HG02588 (cell line): ENCODE measurements at regions not wholly inside any gene's neighbourhood (a gene's known extent, or its start where the extent isn't known, plus 50 kb on each side); places are given as distances from the start of the nearest gene placed in this dataset.

Source experiments
- ATAC-seq: cut with Tn5 transposase; IDR thresholded peaks from one replicate; pipeline ENCODE4 v1.9.1; 2021; ENCODE audit warnings: mild to moderate bottlenecking, moderate library complexity; ENCODE audit not compliant: unreplicated experiment

- ATAC-seq: no peak
Measured at GRCh38 chr2:120912101-120912985, 176.7 kb downstream of the GLI2 start.

DNA sequence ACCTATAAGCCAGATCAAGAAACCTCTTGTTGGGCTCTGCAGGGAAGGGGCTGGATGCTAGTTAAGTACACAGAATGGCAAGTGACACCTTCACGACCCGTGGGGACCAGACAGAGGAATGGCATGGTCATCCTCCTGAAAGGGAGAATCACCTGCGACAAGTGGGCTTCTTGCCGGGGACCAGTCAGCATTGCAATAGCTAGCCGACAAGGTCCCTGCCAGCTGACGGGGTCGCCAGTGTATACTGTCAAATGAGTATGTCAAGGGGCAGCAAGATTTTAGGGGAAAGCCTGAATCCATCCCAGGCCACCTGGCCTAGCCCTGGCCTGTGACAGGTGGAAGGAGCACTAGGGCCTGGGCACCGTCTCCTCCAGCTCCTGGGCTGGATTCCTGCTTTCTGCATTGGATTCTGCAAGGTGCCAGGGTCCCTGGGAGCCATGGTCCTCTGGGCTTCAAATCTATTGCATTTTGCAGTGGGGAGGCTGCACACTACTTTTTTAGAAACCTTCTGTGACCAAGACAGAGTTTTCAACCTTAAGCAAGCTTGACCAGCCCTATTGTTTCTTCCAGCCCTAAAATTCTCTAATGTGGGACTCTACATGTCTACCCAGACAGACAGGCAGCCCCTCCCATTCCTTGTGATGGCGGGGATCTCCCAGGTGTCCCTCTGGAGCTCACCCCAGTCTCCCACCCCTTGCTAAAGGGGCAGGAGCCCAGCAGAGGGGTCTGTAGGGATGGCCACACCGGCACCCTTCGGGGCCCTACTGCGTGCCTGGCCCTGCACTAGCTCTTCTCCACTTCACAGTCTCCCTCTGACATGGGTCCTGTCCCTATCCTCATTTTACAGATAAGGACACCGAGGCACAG lies 178.5 kb downstream of the GLI2 start:
- ATAC-seq: no peak

DNA sequence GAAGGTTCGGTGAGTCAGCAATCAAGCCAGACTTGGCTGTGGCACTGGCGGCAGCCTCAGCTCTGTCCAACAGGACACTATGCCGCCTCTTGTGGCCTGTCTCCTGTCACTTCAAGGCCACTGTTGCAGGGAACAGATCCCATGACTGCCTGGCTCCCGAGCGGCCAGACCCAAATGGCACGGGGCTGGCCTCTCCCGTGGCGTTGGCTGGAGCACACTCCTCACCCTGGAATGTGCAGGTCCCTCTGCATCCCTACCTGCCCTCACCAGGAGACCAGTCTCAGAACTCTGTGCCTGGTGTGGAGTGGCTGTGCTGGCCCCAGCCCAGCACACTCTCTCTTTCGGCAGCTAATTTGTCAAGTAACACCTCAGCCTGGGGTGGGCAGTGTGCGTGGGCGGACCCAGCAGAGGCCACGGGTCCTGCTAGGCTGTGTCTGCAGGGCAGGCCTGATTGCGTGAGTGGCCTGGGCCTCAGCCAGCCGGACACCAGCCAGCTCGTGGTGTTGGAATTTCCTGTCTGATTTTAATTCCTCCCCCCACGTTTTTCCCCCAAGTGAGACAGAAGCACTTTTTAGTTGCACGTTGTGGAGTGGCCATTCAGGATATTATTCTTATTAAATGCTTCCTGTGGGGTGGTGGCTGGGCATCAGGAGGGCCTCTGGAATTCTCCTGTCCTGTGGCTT lies 179.3 kb downstream of the GLI2 start:
- no peak for ATAC-seq

DNA sequence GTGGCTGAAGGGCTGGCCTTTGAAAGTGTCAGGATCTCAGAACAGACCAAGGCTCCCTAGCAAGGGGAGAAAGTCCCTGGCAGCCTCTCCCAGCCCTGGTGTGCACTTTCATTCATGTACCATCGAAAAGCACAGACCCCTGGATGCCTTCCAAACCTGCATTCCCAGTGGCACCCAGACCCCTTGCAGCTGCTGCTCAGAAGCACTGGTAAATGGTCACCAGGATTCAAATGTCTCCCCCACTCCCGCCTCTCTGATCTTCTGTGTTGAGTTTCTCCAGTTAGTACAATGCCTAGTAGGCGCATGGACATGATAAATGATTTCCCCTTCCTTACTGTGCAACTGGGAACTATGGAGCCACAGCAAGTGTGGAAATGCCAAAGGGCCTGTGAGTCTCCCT lies 180.0 kb downstream of the GLI2 start:
- ATAC-seq: no peak

DNA sequence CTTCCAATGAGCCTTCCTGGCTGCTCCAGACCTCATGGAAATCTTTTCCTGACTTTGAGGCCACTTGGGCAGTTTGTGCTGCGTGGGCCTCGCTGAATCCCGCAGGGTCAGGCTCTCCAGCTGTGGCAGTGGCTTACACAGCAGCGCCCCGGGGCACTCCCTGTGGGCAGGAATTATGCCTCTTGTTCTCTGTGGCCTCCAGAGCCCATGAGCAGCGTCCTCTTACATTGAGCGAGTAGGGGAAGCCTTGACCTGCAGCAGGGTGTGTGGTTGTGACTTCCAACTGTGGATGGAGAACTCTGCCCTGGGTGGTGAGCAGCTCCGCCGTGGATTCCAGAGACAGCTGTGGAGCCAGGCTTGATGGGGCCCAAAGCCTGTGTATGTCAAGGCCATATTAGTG lies 180.8 kb downstream of the GLI2 start:
- no peak for ATAC-seq

GRCh38 chr2:120917886-120918285 lies 182.2 kb downstream of the GLI2 start:
- no peak for ATAC-seq

- ATAC-seq: no peak
Measured at GRCh38 chr2:120919216-120919615, 183.5 kb downstream of the GLI2 start.

GRCh38 chr2:120919771-120920453 lies 184.2 kb downstream of the GLI2 start:
- ATAC-seq: no peak

DNA sequence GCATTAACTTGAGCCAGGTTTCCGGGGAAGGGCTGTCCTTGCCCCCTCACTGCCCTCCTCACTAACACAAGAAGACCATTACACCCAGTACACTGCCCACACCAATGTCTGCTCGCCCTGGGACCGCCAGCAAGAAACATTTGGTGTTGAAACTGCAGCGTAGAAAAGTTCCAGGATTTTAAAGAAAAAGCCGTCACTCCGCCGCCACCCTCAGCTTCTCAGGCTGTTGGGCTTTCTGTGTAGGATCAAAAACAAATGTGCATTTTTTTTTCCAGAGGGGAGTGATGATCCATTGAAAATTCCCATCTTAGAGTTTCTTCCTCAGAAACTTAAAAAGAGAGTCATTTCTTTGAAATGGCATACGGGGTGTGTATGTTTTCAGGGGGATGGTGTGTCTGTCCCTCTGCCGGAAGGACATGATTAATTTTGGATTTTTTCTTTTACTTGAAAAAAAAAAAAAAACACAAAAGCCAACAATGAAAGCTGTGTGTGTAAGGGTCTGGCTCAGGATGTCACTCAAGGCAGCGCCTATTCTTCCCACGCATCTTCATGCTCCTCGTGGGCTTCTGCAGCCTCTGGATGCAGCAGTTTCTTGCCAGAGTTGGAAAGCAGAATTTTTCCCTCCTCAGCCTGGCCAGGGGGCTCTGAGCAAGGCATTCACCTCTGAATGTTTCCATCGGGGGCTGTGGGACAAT lies 184.9 kb downstream of the GLI2 start:
- no peak for ATAC-seq

- no peak for ATAC-seq
Measured at GRCh38 chr2:120921457-120921856, 185.8 kb downstream of the GLI2 start.

GRCh38 chr2:120922571-120923332 lies 187.1 kb downstream of the GLI2 start:
- ATAC-seq: no peak

GRCh38 chr2:120923426-120923825 lies 187.8 kb downstream of the GLI2 start:
- no peak for ATAC-seq

DNA sequence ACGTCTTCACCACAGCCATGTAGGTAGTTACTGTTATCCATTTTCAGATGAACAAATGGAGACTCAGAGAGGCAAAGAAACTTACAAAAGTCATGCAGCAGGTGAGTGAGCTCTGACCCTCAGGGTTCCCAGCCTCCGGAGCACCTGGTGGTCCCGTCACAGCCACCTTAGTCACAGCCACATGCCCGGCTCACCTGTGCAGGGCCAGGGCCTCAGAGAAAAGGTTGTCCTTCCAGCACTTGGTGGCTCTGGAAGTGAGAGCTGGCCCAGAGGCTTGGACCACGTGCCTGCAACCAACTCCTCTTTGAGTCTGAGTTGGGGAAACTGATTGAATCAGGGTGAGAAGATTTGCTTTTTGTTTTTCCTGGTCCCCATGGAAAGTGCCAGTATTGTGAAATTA lies 189.3 kb downstream of the GLI2 start:
- ATAC-seq: no peak

DNA sequence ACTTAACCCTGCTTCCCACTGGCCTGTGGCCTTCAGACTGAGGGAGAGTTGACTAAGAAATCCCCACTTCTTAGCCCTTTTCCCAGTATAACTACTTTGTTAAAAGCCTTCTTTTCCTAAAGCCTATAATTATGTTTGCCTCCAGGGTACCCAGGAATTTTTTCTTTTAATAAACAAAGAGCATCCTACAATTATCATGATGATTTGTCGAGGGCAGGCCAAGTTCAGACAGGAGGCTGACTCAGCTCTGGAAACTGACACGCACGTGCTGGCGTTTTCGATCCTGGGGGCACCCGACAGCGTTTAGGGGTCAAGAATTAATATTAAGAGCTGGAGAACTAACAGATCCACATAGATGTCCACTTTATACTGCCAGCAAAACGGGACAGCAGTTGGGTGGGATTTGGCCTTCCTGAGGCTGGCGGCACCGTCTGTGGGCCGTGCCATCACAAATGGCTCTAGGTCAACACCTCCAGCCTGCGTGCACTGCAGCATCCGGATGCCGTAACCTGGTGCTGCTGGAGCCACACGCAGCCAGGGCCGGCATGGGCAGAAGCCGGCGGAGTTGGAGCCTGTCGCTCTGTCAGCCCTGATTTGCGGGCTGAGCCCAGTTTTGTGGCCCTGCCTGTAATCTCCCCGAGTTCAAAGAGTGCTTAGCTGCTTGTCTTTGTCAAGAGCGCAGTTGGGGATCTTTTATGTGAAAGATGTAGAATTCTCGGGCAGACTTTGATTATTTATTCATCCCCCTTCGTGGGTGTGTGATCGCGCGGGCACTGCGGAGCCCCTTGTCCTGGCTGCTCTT lies 191.0 kb downstream of the GLI2 start:
- no peak for ATAC-seq

DNA sequence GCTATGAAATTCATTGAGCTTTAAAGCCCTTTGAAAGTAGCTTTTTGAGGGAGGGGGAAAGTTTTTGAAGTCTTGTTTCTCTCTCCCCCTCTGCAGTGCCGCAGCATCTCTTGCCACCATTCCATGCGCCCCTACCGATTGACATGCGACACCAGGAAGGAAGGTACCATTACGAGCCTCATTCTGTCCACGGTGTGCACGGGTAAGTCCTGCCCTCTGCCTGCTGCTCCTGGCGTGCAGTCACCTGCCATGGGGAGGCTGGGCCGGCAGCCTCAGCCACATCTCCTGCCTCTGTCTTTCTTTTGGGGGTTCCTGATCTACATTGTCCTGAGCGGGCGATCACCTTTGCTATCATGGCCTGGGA lies 191.6 kb downstream of the GLI2 start:
- no peak for ATAC-seq

DNA sequence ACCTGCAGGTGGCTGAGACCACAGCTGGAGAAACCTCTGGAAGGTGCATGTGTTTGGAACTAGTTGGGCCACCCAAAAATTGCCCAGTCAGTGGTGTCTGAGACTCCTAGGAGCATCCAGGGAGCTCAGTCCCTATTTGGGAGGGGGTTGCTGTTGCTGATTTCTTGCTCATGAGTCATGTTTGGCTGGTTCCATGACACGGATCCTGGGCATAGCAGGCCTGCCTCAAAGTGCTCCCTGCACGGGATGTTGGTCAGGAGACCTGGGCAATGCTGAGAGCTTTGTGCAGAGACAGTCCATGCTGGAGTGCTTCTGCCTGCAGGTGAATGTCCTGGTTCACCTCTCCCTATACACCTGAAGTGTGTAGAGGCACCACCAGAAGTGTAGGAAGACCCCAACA lies 194.2 kb downstream of the GLI2 start:
- no peak for ATAC-seq

GRCh38 chr2:120930236-120930635 lies 194.6 kb downstream of the GLI2 start:
- ATAC-seq: no peak

DNA sequence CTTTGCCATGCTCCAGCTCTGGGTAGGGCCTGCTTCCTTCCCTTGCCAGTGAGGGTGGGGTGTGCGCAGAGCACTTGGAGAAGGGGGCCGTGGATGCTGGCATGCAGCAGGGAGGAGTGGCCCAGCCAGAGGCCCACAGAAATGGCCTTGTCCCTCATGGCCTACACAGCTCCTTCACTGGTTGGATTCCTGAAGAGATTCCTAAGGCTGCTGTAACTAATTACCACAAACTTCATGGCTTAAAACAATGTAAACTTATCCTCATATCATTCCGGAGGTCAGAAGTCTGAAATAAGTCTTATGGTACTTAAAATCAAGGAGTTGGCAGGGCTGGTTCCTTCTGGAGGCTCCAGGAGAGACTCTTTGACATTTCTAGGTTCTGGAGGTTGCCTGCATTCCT lies 195.2 kb downstream of the GLI2 start:
- ATAC-seq: no peak

DNA sequence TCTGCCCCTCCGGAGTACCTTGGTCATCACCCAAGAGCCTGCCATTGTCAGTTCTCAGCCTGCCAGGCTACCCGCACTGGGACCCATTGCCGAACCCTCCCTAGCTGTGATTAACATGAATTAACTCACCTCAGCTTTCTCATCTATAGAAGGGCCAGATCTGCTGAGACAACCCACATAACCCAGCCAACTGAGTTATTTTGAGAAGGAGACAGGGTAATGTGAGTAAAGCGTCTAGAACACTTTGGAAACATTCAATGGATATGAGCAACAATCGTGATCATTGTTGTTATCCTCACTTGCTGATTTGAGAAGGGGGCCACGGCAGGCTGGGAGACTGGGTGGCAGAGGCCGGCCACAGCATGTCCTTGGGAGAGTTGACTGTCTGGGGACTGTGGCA lies 196.8 kb downstream of the GLI2 start:
- ATAC-seq: no peak
